G401.6 (cell line): ENCODE measurements at regions not wholly inside any gene's neighbourhood (a gene's known extent, or its start where the extent isn't known, plus 50 kb on each side); places are given as distances from the start of the nearest gene placed in this dataset.

Experiments used
- FAIRE-seq: peaks from 2 replicates; lab custom pipeline; 2012; peaks lifted over from hg19 to GRCh38; lab: Jason Lieb, UNC

DNA sequence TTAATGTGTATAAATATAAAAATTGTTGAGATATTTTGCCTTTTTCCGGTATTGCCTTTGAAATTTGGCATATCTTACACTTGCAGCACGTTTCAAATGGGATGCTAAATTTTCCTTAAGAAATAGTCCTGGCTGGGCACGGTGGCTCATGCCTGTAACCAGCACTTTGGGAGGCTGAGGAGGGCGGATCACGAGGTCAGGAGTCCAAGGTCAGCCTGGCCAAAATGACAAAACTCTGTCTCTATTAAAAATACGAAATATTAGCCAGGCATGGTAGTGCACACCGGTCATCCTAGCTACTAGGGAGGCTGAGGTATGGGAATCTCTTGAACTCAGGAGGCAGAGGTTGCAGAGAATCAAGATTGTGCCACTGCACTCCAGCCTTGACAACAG is 220.2 kb downstream of the PTEN start:
- no peak for FAIRE-seq

DNA sequence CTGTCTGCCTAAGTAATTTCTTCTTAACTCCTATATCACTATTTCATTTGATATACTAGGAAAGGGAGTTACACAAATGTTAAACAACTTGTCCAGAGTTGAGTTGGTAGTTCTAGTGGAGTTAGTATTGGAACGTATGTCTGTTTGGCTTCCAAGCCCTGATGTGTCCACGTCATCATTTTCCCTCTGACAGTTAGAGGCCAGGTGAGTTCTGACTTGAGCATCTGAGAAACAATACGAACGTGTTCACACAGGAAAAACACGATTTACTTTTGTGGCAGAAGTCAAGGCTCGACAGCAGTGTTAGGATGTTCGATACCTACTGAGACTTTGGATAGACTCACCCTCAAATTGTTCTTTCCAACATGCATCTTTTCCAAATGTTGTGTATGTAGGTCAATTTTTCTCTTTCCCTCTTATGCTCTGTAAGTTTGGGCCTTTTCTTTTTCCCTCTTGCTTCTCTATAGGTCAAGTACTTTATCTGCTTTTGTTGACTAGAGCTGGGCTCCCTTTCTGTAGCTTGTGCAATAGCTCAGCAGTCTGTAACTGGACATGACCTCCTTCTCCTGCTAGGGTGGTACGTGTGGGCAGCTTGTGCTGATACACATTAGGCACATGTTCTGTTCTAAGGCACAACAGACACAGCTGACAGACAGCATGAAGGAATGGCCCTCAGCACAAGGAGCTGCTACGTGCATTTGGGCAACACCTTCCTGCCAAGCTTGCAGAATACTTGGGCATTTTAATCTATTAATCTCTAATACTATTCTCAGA is 222.9 kb downstream of the PTEN start:
- FAIRE-seq: no peak

DNA sequence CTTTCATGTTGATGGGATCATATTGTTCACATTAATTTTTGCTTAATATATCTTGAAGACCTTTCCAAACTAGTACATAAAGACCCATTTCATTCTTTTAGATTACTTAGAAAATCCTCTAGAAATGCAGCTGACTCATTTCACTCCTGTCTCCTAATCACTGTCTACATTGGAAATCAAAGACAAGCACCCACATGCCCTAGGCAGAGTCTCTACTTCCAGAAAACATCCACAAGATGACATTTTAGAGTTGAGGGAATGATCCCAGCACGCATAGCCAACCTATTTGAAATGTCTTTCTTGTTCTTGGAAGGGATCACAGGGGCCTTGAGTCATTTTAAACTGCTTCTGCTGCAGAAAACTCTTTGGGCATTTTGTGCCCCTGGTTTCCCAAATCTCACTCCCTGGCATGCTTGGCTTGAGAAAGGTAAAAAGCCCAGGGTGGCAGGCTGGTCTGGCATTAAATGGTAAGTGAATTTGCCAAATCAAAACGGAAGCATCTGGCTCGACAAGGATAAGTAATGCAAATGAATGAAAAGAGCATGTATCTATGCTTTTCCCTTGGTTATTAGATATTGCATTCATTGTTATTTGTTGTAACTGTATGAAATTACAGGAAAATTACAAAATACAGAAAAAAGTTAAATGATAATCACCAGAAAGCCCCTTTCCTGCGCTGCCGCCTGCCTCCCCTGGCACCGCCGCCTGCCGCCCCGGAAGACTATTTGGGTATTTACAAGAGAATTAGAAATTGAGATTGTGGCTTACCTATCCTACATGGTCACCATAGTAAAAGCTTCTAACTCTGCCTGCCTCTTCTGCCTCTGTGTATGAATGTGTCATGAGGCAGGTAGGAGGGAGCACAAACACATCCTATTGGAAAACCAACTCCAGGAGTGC is 225.3 kb downstream of the PTEN start:
- FAIRE-seq: no peak

DNA sequence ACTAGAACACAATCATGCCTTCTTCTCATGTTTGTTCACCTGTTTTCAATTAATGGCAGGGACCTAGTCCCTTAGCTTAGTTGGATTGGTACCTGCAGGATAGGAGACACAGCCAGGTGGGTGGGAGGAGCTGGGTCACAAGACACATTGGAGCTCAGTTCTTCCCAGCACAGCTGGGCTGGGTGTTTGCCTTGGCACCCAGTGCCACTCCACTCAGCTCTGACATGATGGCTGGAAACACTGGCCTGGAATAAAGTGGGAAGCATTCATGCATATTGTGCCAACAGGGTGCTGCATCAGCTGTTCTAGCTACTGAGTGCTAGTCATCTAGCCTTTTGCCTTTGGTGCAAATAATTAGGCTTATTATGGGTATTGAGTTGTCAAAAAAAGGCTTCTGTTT is 226.1 kb downstream of the PTEN start:
- FAIRE-seq: no peak

DNA sequence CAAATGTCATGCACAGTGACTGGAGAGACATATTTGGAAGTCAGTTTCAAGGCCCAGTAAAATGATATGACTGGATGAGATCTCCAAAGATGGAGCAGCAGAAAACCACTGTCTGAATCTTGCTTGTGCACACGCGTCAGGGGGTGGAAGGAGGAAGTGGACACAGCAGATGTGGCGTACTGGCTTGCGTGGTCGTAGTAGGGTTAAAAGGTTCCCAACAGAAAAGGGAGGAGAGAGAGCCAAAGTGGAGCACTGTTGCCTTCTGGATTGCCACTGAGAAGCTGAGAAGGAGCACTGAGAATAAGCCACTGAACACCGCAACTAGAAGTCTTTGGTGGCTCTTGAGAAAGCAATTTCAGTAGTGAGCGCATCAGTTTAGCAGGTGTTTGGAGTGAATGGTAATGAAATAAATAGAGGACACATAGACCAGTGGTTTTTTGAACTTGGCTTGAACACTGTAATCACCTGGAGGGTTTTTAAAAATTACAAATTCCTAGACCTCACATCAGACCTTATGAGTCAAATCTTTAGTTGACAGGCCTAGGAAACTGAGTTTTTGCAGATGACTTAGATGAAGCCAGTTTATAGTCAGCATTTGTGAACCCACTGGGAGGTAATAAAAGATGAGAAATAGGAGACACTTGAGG is 227.3 kb downstream of the PTEN start:
- FAIRE-seq: no peak

DNA sequence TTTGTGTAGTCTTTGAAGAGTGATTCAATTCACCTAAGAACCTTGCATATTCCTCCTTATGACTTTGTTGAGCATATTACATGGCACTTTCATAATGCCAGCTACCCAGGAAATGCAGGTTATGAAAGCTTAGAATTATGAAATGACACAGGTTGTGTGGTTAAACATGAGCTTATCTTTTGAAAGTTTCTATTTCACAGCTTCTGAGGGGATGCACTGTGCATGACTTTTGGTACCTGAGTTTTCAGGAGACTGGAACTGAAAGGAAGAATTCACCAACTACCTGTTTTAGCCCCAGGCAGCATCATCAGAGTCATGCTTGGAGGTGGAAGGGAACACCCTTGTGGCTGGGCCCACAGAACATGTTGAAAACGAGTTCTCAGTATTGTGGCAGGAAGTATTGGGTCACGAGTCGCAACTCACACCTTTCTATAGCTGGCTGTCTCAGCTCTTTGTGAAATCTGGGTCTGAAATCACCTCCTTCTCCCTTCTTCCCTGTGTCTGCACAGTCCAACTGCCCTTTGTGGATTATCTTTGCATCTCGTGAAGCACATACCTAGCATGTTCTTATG is 228.2 kb downstream of the PTEN start:
- FAIRE-seq: no peak

DNA sequence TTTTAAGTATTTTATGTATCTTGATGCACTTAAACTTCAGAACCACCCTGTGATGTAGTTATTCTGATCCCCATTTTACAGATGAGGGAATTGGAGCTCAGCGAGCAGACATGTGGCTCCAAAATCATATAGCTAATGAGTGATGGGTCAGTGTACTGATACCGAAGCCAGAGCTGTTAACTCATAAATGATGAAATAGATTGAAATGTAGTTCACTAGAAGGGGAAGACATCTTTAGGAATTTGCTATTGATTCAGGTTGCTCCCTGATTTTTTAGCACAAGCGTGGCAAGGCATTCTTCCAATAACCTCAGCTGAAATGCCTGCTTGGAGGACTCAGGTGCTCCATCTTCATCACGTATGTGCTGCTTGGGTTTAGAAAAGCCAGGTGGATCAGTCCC is 228.8 kb downstream of the PTEN start:
- FAIRE-seq: no peak

DNA sequence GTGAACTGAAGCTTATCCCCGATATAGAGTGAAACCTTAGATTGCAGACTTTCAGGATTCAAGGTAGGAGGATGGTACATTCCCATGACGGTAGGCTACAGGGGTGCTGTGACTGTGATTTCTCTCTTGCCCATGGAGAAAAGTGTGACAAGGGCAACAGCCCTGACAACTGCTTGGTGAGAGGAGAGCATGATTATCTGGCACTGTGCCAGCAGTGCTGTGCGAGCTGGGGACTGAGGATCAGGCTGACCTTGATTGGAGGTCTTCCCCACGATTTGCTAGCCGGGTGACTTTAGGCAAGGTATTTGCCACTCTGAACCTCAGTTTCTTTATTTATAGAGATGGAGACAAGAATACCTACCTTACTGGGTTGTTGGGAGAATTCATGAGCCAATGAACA is 229.5 kb downstream of the PTEN start:
- no peak for FAIRE-seq

DNA sequence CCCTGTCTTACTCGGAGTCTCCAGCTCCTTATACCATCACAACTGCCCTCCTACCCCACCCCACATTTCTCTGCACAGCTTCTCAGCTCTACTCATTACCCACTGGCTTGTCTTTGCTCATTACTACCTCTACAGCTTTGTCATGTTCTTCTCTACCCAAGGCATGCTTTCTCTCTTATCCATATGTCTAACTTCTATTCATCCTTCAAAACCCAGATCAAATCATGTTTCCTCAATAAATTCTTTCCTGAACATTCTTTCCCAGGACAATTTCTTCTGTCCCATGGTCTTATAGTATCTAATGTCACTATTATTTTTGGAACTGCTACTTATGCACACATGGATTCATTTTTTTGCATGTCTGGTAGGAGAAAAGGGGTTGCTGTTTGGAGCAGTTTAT is 231.4 kb downstream of the PTEN start:
- no peak for FAIRE-seq

DNA sequence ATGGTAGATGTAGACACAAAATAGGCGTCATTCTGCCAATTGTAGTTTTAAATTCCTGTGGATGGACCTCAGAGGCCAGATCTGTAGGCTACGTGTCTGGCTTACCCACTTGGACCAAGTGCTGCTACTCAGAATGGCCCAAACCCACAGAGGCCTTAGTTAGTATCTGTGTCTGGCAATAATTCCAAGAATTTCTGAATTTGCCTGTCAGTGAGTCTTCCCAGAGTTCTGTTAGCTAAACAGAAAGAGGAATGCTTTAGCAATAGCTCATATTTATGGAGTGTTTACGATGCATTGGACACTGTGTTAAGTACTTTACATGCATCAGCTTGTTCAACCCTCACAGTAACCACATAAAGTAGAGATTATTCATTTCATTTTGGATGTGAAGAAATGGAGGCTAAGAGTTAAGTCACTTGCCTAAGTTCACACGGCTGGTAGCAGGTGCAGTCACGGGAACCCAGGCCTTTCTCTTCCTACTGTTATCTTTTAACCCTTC is 231.8 kb downstream of the PTEN start:
- no peak for FAIRE-seq

DNA sequence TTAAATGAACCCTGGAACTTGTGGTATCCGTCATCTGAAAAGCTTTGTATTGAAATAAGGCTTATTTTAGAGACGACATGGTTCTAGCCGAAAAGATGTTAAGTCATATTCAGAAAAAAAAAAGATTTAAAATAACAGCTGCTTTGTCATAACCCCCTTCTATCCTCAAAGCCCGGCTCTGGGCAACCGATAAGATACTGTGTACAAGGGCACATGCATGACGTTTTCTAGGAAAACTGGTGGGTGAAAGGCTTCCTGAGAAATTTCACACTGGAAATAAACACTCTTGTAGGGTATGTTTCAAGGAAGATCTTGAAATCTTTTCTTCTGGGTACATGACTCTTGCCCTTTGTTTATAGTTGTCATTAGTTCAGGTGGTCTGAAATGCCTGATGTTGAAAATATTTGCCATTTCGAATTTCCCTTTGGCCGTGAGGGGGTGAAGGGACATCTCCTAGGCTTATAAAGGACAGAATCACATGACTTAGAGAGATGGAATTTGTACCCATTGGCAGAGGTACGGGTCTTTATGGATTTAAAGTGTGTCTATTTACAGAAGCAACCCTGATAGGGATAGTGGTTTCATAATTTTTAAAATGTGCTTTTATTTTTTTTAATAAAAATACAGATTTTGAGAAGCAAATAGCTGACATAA is 232.5 kb downstream of the PTEN start:
- FAIRE-seq: no peak

DNA sequence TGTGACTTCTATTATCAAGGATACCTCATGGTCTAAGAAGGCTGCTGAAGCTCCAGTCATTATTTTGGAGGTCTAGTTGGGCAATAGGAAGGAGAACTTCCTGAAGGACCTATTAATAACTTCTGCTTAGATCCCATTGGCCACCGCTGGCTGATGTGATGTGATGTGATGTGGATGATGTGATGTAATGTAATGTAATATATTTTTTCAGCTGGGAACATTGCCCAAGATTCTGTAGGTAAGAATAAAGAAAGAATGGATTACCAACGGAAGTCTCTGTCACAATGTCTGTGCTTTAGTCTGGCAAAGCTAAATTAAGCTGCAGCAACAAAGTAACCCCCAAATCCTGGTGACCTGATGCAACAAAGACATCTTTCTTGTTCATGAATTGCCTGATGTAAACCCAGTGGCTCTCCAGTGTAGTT is 233.7 kb downstream of the PTEN start:
- FAIRE-seq: no peak

DNA sequence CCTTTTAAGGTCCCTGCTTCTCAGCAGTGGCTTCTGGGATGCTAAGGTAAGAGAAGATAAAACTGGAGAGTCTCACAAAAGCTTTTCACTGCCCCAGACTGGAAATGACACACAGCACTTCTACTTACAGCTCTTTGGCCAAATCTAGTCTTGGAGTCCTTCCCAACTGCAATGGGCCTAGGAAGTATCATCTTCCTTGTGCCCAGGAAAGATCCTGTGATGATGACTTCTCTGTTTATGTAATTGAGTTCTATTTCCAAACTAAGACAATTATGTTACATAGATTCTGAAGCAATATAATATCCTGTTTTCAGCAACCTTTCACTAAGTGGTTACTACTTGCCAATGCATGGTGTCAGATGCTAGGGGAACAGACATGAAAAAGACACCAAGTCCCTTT is 234.1 kb downstream of the PTEN start:
- no peak for FAIRE-seq

DNA sequence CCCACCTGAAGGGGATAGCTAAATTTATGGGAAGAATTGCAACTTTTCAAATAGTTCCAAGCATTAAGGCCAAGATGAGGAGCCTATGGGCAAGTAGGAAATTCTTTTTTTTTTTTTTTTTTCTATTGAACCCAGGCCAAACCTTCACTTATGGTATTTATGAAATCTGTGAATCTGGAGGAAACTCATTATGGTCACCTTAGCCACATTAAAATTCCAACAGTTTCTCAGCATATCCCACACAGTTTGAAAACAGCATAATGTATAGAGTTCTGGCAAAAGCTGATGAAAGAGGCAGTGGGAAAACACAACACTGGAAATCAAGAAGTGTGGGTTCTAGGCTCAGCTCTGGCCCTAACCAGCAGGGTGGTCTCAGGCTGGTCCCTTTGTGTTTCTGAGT is 236.9 kb downstream of the PTEN start:
- FAIRE-seq: no peak

DNA sequence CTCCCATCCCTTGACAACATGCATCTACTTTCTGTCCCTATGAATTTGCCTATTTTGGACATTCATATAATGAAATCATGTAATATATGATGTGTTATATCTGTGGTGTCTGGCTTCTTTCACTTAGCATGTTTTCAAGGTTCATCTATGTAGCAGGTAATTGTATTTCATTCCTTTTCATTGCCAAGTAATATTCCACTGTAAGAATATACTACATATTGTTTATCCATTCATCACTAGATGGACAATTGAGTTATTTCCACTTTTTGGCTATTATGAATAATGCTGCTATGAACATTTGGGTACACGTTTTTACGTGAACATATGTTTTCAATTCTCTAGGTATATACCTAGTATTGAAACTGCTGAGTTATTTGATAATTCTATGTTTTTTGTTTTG is 238.2 kb downstream of the PTEN start:
- no peak for FAIRE-seq

DNA sequence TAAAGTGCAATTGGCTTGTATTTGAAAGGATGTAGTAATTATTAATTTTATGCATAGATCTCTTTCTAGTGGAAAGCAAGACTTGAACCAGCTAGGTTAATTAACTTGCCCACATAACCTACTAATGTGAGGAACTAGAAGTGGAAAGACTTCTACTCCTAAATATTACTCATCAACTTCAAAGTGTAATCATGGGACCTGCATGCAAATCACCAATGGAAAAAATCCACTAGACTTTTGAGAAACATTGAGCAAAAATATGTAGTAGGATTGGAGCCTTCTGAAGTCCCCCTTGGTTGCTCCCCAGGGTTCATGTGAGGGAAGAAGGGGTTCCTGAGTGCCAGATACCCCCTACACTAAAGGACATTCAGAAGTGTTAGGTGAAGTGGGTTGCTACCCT is 240.2 kb downstream of the PTEN start:
- no peak for FAIRE-seq

DNA sequence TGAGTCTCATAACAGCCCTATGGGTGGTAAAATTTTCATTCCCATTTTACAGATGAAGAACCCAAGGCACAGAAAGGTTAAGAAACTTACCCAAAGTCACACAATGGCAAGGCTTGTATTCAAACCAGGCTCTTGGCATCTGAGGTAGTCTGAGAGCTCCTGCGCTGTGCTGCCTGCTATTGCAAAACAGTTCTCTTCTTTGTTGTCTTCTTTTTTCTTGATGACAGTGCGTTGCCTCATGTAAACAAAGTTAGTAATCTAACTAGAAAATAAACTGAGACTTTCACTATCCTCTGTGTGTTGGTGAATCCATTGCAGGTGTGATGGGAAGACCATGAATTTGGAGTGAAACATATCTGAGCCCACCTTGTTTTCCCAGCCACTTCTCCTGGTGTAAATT is 240.8 kb downstream of the PTEN start:
- FAIRE-seq: no peak

DNA sequence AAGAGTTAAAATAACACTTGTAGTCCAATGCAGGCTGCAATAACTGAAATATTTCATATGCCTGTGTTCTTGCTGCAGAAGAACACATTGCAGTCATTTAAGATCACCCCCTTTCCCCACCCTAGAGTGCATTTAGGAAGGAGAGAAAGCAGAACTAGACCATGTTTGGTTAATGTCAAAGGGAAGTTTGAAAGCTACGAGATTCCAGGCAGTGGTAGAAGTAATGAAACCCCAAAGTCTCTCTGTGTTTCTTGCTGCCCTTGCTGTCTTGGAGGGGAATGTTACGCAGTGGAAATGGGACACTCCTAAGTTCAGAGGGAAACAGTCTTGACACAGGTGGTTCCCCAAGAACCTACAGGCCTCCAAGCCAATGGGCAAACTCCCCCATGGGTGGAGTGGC is 242.9 kb downstream of the PTEN start:
- no peak for FAIRE-seq

DNA sequence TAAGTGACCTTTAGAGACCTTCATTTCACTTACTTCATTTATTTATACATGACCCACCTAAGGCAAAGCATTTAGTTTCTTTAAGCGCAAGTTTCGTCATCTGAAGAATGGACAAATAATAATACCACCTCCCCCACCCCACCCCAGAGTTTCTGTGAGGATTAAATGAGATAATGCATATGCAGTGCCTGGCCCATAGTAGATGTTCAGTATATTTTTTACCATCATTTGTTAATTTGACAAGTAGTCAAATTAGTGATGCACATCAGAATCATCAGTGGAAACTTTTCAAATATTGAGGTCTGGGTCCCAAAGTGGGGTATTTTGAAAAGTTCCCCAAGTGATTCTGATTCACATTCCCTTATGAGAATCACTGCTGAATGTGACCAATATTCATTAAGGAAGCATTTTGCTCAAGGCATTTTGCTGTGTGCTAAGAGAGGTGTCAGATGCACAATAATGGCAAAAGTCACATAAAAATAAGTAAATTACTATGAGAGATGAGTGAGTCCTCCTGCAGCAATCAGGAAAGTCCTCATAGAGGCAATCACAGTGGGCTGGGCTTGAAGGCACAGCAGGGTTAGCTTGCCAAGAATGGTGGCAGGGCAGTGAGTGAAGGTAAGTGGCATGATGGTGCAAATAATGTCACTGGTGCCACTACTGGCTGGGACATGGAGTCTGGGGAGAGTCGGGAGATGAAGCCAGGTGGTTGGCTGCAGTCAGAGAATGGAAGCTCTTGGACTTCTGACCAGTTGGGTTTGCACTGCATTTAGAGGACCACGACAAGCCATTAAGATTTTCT is 244.1 kb downstream of the PTEN start:
- FAIRE-seq: no peak

DNA sequence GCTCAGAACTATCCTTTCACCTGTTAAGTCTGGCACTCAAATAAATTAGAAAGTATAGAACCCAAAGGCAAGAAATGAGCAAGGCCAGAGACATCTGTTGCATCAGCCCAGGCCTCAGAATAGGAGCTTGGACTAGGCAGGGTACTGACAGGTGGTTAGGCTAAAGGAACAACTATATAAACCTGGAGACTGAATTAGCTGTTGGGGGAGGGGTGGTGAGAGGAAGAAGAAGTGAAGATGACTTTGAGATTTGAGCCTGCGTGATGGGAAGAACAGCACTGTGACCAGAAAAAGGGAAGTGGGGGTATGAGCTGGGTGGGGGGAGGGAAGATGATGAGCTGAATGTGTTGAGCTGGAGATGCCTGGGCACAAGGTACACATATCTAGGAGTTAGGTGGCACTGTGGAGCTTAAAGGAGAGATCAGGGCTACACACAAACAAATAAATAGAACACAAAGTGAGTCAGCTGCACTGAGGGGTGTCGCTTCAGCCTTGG is 244.7 kb downstream of the PTEN start:
- FAIRE-seq: no peak

DNA sequence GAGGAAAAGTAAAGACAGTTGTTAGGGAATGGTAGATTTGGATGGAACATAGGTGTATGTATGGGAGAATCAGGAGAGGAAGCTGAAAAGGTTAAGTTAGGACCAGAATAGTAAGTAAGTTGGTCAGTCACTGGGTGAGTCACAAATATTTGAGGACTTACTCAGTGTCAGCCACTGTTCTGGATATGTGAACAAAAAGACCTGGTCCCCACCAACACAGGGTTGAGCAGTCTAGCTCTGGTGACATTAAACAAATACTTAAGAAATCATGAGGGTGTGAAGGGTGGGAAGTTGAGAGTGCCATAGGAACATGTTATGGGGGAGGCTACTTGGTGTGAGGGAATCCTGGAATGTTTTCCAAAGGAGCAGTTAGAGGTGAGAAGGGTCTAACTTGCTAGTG is 246.9 kb downstream of the PTEN start:
- no peak for FAIRE-seq
